Right lobe of liver (tissue), 4 donors: ENCODE measurements at regions not wholly inside any gene's neighbourhood (a gene's known extent, or its start where the extent isn't known, plus 50 kb on each side); places are given as distances from the start of the nearest gene placed in this dataset.

Source experiments
- POLR2A ChIP-seq: fragments of 450-650 bp; IDR thresholded peaks from one replicate; pipeline ENCODE4 v1.6.1; 2017; ENCODE audit warnings: antibody characterized with exemption, mild to moderate bottlenecking
- TF ChIP-seq, protein P1 (sequence below), 4 donors: fragments of 200-600 bp in 3 of 4; fragments of 450-650 bp in 1 of 4; IDR thresholded peaks; one replicate each; pipeline versions ENCODE4 v1.5.1 to v1.8.0; 2016 to 2022; ENCODE audit warnings: antibody characterized with exemption in 4 of 4, mild to moderate bottlenecking in 2 of 4
- donor health status: DM: no; HTN: no; CAD: no.
- donor health status: DM: no; HTN: no; CAD: no.
- donor health status: DM: no; HTN: yes; CAD: no.

DNA sequence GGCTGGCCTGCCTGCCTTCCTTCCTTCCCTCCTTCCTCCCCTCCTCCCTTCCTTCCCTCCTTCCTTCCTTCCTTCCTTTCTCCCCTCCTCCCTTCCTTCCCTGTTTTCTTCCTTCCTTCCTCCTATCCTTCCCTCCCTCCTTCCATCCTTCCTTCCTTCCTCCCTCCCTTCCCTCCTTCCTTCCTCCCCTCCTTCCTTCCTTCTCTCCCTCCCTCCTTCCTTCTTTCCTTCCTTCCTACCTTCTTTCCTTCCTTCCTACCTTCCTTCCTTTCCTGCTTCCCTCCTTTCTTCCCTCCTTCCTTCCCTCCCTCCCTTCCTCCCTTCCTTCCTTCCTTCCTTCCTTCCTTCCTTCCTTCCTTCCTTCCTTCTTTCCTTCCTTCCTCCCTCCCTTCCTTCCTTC, 70.1 kb upstream of the PTGFR start:
- TF ChIP-seq, protein P1, sequence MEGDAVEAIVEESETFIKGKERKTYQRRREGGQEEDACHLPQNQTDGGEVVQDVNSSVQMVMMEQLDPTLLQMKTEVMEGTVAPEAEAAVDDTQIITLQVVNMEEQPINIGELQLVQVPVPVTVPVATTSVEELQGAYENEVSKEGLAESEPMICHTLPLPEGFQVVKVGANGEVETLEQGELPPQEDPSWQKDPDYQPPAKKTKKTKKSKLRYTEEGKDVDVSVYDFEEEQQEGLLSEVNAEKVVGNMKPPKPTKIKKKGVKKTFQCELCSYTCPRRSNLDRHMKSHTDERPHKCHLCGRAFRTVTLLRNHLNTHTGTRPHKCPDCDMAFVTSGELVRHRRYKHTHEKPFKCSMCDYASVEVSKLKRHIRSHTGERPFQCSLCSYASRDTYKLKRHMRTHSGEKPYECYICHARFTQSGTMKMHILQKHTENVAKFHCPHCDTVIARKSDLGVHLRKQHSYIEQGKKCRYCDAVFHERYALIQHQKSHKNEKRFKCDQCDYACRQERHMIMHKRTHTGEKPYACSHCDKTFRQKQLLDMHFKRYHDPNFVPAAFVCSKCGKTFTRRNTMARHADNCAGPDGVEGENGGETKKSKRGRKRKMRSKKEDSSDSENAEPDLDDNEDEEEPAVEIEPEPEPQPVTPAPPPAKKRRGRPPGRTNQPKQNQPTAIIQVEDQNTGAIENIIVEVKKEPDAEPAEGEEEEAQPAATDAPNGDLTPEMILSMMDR (IDR thresholded peaks at IDR 0.05) = no peak
- TF ChIP-seq POLR2A = no peak
